Neural crest cell (in vitro differentiated cells): ENCODE measurements at regions not wholly inside any gene's neighbourhood (a gene's known extent, or its start where the extent isn't known, plus 50 kb on each side); places are given as distances from the start of the nearest gene placed in this dataset.

Source experiments
- DNase-seq: peaks from one replicate; pipeline ENCODE4 v3.0.0; 2021; ENCODE audit warnings: low read depth, mixed read lengths, low spot score
- H3K27ac Mint-ChIP-seq: one replicate; pipeline ENCODE4 v1.8.0; 2021; ENCODE audit warnings: mild to moderate bottlenecking, mixed read lengths; ENCODE audit not compliant: unreplicated experiment
- H3K27me3 Mint-ChIP-seq: 2 replicates; pipeline ENCODE4 v1.8.0; 2021; ENCODE audit warnings: low read depth, mild to moderate bottlenecking, mixed read lengths
- H3K36me3 Mint-ChIP-seq: 2 replicates; pipeline ENCODE4 v1.8.0; 2021; ENCODE audit warnings: low read depth, mild to moderate bottlenecking, mixed read lengths
- H3K4me1 Mint-ChIP-seq: 2 replicates; pipeline ENCODE4 v1.8.0; 2021; ENCODE audit warnings: mixed read lengths
- H3K4me3 Mint-ChIP-seq: one replicate; pipeline ENCODE4 v1.8.0; 2021; ENCODE audit warnings: mild to moderate bottlenecking, mixed read lengths
- H3K9me3 Mint-ChIP-seq: 2 replicates; pipeline ENCODE4 v1.8.0; 2021; ENCODE audit warnings: mixed read lengths
- TF ChIP-seq, protein P1 (sequence below): fragments of 200-600 bp; sonication (generic); conservative IDR thresholded peaks from 2 replicates; pipeline ENCODE4 v1.5.0; 2021; ENCODE audit warnings: antibody characterized with exemption, mild to moderate bottlenecking

DNA sequence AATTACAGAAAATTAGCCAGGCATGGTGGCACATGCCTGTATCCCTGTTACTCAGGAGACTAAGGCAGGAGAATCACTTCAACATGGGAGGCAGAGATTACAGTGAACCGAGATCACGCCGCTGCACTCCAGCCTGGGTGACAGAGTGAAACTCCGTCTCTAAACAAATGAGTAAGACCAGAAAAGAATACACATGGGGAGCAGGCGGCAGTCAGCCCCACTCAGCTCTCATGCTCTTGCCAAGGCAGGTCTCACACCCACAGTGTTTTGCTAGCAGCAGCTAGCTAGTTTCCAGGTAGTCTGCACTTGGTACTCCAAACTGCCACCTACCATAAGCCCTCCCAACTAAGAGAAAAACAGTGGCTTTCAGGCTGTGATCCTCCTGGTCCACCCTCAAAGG, 722.3 kb upstream of the CTNND2 start:
- Mint-ChIP-seq H3K36me3 (no peaks in the 10 kb centered on the region), H3K4me3 (no peak overlapping the region), H3K27ac (no peak overlapping the region), H3K27me3 (no peaks in the 10 kb centered on the region), H3K9me3 (no peaks in the 10 kb centered on the region), H3K4me1 (no peaks in the 10 kb centered on the region)
- no peak for DNase-seq
- TF ChIP-seq, protein P1, sequence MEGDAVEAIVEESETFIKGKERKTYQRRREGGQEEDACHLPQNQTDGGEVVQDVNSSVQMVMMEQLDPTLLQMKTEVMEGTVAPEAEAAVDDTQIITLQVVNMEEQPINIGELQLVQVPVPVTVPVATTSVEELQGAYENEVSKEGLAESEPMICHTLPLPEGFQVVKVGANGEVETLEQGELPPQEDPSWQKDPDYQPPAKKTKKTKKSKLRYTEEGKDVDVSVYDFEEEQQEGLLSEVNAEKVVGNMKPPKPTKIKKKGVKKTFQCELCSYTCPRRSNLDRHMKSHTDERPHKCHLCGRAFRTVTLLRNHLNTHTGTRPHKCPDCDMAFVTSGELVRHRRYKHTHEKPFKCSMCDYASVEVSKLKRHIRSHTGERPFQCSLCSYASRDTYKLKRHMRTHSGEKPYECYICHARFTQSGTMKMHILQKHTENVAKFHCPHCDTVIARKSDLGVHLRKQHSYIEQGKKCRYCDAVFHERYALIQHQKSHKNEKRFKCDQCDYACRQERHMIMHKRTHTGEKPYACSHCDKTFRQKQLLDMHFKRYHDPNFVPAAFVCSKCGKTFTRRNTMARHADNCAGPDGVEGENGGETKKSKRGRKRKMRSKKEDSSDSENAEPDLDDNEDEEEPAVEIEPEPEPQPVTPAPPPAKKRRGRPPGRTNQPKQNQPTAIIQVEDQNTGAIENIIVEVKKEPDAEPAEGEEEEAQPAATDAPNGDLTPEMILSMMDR = no peak

DNA sequence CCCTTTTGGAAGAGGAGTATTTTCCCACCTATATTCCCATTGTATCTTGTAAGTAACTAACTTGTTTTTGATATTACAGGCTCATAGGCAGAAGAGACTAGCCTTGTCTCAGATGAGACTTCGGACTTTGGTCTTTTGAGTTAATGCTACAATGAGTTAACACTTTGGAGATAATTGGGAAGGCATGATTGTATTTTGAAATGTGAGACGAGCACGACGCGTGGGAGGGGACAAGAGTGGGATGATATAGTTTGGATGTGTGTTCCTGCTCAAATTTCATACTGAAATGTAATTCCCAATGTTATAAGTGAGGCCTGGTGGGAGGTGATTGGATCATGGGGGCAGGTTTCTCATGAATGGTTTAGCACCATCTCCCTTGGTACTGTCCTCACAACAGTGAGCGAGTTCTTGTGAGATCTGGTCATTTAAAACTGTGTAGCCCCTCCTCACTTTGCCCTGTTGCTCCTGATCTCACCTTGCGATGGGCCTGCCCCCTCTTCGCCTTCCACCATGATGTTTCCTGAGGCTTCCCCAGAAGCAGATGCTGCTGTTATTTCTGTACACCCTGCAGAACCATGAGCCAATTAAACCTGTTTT, 721.5 kb upstream of the CTNND2 start:
- DNase-seq = no peak
- Mint-ChIP-seq H3K27me3 (no peaks in the 10 kb centered on the region), H3K4me1 (no peaks in the 10 kb centered on the region), H3K36me3 (no peaks in the 10 kb centered on the region), H3K9me3 (no peaks in the 10 kb centered on the region), H3K27ac (no peak overlapping the region), H3K4me3 (no peak overlapping the region)
- TF ChIP-seq, protein P1 = no peak

DNA sequence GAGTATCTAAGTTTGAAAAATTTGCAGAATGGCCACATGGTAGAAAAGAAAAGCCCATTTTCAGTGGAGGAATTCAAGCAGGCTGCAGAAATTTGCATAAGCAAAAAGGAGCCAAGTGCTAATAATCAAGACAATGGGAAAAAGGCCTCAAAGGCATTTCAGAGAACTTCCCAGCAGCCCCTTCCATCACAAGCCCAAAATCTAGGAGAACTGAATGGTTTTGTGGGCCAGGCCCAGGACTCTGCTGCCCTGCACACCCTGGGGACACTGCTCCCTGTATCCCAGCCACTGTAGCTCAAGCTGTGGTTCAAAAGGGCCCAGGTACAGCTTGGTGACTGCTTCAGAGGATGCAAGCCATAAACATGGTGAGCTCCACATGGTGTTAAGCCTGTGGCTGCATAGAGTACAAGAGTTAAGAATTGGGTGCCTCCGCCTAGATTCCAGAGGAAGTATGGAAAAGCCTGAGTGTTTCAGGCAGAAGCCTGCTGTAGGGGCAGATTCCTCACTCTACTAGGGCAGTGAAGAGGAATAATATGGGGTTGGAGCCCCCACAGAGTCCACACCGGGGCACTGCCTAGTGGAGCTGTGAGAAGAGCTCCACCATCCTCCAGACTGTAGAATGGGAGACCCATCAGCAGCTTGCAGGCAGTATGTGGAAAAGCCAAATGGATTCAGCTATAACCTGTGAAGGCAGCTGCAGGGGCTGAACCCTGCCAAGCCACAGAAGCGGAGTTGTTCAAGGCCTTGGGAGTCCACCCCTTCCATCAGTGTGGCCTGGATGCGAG, 720.7 kb upstream of the CTNND2 start:
- no peaks in the 10 kb centered on the region for H3K36me3 Mint-ChIP-seq
- H3K9me3 Mint-ChIP-seq = no peaks in the 10 kb centered on the region
- TF ChIP-seq, protein P1 = no peak
- H3K27me3 Mint-ChIP-seq = no peaks in the 10 kb centered on the region
- no peak overlapping the region for H3K27ac Mint-ChIP-seq
- H3K4me1 Mint-ChIP-seq = no peaks in the 10 kb centered on the region
- H3K4me3 Mint-ChIP-seq = no peak overlapping the region
- DNase-seq = no peak

DNA sequence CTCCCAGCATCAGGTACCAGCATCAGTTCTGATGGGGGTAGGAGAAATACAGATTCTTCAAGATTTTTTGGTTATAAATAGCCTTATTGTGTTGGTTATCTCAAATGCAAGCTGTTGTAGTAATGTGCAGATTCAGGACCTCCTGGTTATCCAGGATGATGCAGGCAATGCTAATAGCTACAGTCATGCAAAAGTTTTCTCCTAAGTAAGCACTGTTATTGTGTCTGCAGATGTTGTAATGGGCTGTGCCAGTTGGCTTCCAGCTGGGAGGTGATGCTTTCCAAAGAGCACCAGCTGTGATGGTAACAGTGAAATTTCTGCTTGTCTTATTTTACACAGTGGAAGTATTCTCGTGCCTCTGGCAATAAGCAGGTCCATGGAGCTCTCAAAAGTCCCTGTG, 719.2 kb upstream of the CTNND2 start:
- Mint-ChIP-seq H3K27me3 (no peaks in the 10 kb centered on the region), H3K27ac (no peak overlapping the region), H3K4me3 (no peak overlapping the region), H3K9me3 (no peaks in the 10 kb centered on the region), H3K36me3 (no peaks in the 10 kb centered on the region), H3K4me1 (no peaks in the 10 kb centered on the region)
- DNase-seq = no peak
- TF ChIP-seq, protein P1 = no peak

DNA sequence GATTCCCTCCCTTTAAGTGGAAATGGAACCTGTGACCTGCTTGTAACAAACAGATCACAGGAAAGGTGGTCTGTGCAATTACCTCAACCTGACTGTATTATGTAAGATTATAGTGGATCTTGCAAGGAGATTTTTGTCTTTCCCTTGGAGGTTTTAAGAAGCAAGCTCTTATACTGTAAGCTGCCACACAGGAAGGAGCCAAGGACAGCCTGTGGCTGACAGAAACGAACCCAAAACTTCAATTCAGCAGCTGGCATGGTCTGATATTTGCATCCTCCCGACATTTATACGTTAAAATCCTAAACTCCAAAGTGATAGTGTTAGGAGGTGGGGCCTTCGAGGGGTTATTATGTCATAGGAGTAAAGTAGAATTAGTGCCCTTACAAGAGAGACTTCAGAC, 711.8 kb upstream of the CTNND2 start:
- H3K4me1 Mint-ChIP-seq = no peaks in the 10 kb centered on the region
- TF ChIP-seq, protein P1 = no peak
- no peaks in the 10 kb centered on the region for H3K27me3 Mint-ChIP-seq
- no peak overlapping the region for H3K27ac Mint-ChIP-seq
- peaks cover 5% of the 10 kb centered on the region for H3K36me3 Mint-ChIP-seq
- H3K9me3 Mint-ChIP-seq = peaks cover 6% of the 10 kb centered on the region
- no peak for DNase-seq
- H3K4me3 Mint-ChIP-seq = no peak overlapping the region
